ENCODE measurements at regions not wholly inside any gene's neighbourhood (a gene's known extent, or its start where the extent isn't known, plus 50 kb on each side); places are given as distances from the start of the nearest gene placed in this dataset.

DNA sequence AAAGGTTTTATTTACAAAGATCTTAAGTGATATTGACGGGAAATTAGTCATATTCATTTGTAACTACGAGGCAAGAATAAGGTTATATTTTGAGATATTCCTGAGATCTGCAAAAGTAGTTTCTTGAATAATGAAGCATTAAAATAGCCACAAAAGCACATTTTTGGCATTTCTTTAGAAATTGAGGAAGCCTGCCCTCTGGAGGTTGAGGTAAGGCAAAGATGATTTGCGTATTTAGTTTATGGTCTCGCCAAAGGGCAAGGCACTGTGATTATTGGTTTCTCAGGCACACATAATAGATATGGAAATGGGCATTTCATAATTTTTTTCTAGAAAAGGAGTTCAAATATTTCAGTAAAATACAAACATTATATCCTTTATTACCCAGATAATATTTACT, 143.7 kb upstream of the RPRM start:
- H3K4me3 Mint-ChIP-seq (ENCODE audit: unreplicated experiment), result no peak overlapping the region
- TF ChIP-seq, protein P1, sequence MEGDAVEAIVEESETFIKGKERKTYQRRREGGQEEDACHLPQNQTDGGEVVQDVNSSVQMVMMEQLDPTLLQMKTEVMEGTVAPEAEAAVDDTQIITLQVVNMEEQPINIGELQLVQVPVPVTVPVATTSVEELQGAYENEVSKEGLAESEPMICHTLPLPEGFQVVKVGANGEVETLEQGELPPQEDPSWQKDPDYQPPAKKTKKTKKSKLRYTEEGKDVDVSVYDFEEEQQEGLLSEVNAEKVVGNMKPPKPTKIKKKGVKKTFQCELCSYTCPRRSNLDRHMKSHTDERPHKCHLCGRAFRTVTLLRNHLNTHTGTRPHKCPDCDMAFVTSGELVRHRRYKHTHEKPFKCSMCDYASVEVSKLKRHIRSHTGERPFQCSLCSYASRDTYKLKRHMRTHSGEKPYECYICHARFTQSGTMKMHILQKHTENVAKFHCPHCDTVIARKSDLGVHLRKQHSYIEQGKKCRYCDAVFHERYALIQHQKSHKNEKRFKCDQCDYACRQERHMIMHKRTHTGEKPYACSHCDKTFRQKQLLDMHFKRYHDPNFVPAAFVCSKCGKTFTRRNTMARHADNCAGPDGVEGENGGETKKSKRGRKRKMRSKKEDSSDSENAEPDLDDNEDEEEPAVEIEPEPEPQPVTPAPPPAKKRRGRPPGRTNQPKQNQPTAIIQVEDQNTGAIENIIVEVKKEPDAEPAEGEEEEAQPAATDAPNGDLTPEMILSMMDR (IDR thresholded peaks at IDR 0.05; ENCODE audit: unreplicated experiment), result peak; percentile 63
- no peaks in the 10 kb centered on the region for H3K4me1 Mint-ChIP-seq (ENCODE audit: unreplicated experiment)
- no peak overlapping the region for H3K27ac Mint-ChIP-seq (ENCODE audit: unreplicated experiment)
- peak; percentile 8 for DNase-seq (ENCODE audit: low spot score)
- H3K9me3 Mint-ChIP-seq (ENCODE audit: unreplicated experiment), result no peaks in the 10 kb centered on the region
- H3K36me3 Mint-ChIP-seq (ENCODE audit: low read depth, unreplicated experiment), result no peaks in the 10 kb centered on the region
- H3K27me3 Mint-ChIP-seq (ENCODE audit: unreplicated experiment), result no peaks in the 10 kb centered on the region

DNA sequence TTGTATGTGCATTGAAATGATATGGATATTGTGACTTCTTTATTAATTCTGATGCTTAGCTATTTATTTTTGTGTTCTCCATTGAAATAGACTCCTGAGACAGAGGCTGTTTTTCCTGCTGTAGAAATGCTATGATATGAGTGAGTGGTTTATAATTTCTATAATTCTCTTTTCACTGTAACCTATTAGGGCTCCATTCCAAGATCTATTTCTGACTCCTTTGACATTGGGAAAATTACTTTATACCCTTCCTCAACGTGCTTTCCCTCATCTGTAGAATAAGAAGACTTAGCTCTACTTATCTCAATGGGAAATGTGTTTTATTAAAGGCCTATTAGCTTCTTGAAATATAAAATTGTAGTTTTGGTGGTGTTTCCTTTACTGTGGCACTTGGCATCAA, 144.5 kb upstream of the RPRM start:
- no peak overlapping the region for H3K4me3 Mint-ChIP-seq (ENCODE audit: unreplicated experiment)
- H3K27ac Mint-ChIP-seq (ENCODE audit: unreplicated experiment), result no peak overlapping the region
- H3K36me3 Mint-ChIP-seq (ENCODE audit: low read depth, unreplicated experiment), result no peaks in the 10 kb centered on the region
- no peaks in the 10 kb centered on the region for H3K4me1 Mint-ChIP-seq (ENCODE audit: unreplicated experiment)
- no peak for DNase-seq (ENCODE audit: low spot score)
- H3K27me3 Mint-ChIP-seq (ENCODE audit: unreplicated experiment), result no peaks in the 10 kb centered on the region
- TF ChIP-seq, protein P1 (IDR thresholded peaks at IDR 0.05; ENCODE audit: unreplicated experiment), result no peak
- H3K9me3 Mint-ChIP-seq (ENCODE audit: unreplicated experiment), result no peaks in the 10 kb centered on the region

DNA sequence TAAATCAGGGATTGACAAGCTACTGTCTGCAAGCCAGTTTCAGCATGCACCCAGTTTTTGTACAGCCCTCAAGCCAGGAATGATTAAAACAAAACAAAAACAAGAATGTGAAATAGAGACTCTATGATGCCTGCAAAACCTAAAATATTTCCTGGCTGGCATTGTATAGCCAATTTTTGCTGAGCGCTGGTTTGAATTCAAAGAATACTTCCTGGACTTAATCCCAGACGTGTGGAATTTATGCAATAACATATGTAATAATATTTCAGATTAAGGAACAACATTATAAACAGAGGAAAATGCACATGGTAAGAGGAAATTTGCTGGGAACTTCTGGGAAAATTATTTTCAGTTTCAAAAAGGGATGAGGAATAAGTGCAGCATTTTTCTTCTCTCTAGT, 148.1 kb upstream of the RPRM start:
- H3K9me3 Mint-ChIP-seq (ENCODE audit: unreplicated experiment), result no peaks in the 10 kb centered on the region
- no peak for DNase-seq (ENCODE audit: low spot score)
- no peaks in the 10 kb centered on the region for H3K4me1 Mint-ChIP-seq (ENCODE audit: unreplicated experiment)
- H3K27me3 Mint-ChIP-seq (ENCODE audit: unreplicated experiment), result peaks cover 4% of the 10 kb centered on the region
- no peak overlapping the region for H3K4me3 Mint-ChIP-seq (ENCODE audit: unreplicated experiment)
- no peak overlapping the region for H3K27ac Mint-ChIP-seq (ENCODE audit: unreplicated experiment)
- TF ChIP-seq, protein P1 (IDR thresholded peaks at IDR 0.05; ENCODE audit: unreplicated experiment), result no peak
- no peaks in the 10 kb centered on the region for H3K36me3 Mint-ChIP-seq (ENCODE audit: low read depth, unreplicated experiment)

DNA sequence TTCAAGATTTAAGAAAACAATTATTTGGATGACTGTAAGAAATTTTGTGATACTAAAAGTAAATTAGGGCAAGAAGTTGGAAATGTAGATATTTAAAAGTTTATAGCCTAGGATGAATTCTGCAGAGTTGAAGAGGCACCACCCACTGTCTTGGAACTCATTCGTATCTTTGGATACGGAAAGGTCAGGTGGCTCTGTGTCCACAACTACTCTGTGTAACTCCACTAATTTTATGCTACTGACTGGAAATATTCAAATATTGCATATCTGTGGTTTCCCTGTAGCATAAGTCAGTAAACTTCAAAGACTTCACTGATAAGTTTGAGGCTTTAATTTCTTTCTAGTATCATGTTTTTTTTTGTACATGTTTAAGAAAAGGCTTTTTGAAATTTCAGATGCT, 156.9 kb upstream of the RPRM start:
- no peak overlapping the region for H3K27ac Mint-ChIP-seq (ENCODE audit: unreplicated experiment)
- H3K27me3 Mint-ChIP-seq (ENCODE audit: unreplicated experiment), result peaks cover 4% of the 10 kb centered on the region
- no peaks in the 10 kb centered on the region for H3K36me3 Mint-ChIP-seq (ENCODE audit: low read depth, unreplicated experiment)
- no peak for DNase-seq (ENCODE audit: low spot score)
- no peak overlapping the region for H3K4me3 Mint-ChIP-seq (ENCODE audit: unreplicated experiment)
- H3K9me3 Mint-ChIP-seq (ENCODE audit: unreplicated experiment), result no peaks in the 10 kb centered on the region
- TF ChIP-seq, protein P1 (IDR thresholded peaks at IDR 0.05; ENCODE audit: unreplicated experiment), result no peak
- H3K4me1 Mint-ChIP-seq (ENCODE audit: unreplicated experiment), result no peaks in the 10 kb centered on the region

DNA sequence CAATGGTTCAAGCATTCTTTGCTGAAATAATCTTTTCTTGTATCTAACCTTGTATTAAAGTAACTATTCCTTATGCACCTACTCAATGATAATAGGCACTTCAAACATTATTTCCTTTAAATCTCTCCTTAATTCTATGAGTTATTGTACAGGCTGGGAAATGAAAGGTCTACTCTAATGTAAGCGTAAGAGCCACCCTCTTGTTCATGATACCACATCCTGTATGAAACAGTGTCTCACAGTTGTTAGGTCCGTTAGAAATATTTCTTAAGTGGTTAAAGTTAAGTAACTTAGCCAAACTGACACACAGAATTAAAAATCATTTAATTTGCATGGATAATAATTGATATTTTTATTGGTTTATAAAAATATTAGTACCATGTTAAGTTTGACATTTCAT, 162.5 kb upstream of the RPRM start:
- Mint-ChIP-seq H3K4me3 (ENCODE audit: unreplicated experiment) (no peak overlapping the region), H3K36me3 (ENCODE audit: low read depth, unreplicated experiment) (no peaks in the 10 kb centered on the region), H3K27me3 (ENCODE audit: unreplicated experiment) (no peaks in the 10 kb centered on the region), H3K9me3 (ENCODE audit: unreplicated experiment) (no peaks in the 10 kb centered on the region), H3K4me1 (ENCODE audit: unreplicated experiment) (no peaks in the 10 kb centered on the region), H3K27ac (ENCODE audit: unreplicated experiment) (no peak overlapping the region)
- TF ChIP-seq, protein P1 (IDR thresholded peaks at IDR 0.05; ENCODE audit: unreplicated experiment), result no peak
- DNase-seq (ENCODE audit: low spot score), result no peak
